NCI-H82 (cell line): ENCODE measurements at regions not wholly inside any gene's neighbourhood (a gene's known extent, or its start where the extent isn't known, plus 50 kb on each side); places are given as distances from the start of the nearest gene placed in this dataset.
A peak's percentile ranks its signal among the peaks of the same experiment; 100 is the strongest.
"Not testable (repeated sequence)": the region's sequence is repeated elsewhere in the genome, so short reads cannot be mapped to it uniquely, and the experiment has no call there.

Source experiments
- DNase-seq: peaks from one replicate; lab custom pipeline; 2025; lab: John Stamatoyannopoulos, UW

DNA sequence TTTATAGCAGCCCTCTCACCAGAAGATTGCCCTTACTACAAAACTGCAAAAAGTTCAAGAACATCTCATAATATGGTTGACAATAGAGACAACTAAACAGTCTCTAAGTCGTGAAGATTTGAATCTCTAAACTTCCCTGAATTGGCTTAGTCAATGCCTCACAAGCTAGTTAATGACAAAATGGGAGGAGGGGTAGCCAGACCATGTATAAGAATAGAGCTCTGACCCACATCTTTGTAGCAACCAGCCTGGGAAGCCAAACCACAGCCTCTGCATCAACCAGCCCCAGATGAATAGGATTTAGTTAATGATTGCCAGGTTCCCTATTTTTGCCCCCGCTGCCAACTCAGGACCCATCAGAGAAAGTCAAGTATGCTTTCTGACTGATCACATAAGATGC, 1265.9 kb upstream of the PCDH10 start:
- DNase-seq = not testable (repeated sequence)

DNA sequence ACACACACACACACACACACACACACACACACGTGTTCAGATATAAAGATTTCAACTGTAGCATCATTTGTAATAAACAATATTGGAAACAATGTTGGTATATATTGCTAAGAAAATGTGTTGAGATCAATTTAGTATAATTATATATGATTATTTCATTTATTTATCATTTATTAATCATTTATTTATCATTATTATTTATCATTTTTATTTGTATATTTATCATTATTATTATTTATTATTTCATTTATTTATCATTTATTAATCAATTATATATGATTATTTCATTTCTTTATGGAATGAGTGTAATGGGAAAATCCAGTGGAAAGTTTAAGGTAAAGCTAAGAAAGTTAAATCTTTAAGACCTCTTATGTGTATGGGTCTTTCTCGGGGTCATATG, 1223.4 kb upstream of the PCDH10 start:
- DNase-seq = not testable (repeated sequence)

DNA sequence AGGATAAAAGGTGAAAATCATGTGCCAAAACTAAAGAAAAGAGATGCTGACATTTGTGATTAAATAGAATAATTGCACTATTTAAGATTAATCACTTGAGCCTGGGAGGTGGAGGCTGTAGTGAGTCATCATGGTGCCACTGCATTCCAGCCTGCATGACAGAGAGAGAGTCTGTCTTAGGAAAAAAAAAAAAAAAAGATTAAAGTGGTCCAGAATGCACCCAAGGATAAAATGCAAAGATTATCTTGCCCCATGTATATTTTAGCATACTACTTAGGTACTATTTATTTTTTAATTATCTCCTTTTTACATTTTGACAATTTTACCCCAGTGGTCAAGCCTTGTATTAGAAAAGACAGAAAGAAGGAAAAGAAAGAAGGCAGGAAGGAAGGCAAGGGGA, 1181.4 kb upstream of the PCDH10 start:
- not testable (repeated sequence) for DNase-seq

DNA sequence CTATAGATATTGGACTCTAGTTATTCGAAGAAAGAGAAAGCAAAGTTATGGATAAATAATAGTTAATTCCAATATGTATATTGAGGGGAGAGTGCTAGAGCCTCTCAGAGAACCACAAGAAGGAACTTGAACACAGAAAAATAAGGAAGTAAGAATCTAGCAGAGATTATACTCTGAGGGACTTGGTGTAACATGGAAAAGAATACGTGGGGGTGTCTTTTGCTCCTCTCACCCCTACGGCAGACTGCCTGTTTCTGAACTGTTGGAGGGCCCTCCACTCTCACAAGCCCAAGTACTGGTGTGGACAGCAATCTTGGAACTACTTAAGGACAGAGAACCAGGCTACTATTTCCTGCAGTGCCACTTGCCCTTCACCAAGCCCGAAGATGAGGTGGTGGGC, 1174.4 kb upstream of the PCDH10 start:
- DNase-seq = no peak

DNA sequence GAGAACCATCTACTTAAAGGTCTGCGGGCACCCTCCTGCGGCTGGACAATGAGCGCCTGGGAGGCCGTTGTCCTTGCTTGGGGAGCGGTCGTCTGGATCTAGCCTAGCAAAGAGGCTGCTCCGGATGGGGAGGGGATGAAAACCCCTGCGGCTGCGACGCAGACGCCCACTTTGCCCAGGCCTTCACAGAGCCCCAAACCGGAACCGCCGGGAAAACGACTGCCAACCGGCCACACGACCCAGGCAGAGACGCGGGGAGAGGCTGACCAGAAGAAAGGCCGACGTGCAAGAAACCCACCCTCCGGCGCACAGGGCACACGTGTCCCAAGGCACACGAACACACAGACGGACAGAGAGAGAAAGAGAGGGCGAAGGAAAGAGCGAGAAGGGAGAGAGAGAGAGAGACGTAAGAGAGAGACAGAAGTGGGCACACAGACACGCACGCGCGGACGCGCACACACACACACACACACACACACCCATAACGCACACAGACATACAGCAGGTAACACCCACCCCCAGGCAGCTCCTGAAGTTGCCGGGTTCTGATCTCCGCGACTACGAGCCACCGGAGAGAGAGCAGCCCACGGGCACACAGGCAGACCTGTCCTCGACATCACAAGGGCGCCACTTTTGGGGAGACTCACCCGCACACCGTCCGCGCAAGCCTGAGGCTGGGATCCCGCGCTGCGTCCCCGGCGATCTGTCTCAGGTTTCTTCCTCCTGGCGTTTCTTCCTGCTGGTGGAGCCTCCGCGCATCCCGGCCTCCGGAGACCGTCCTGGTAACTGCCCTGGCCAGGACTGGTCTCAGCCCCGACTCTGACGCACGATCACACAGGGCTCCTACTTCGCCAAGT, 1173.6 kb upstream of the PCDH10 start:
- not testable (repeated sequence) for DNase-seq

DNA sequence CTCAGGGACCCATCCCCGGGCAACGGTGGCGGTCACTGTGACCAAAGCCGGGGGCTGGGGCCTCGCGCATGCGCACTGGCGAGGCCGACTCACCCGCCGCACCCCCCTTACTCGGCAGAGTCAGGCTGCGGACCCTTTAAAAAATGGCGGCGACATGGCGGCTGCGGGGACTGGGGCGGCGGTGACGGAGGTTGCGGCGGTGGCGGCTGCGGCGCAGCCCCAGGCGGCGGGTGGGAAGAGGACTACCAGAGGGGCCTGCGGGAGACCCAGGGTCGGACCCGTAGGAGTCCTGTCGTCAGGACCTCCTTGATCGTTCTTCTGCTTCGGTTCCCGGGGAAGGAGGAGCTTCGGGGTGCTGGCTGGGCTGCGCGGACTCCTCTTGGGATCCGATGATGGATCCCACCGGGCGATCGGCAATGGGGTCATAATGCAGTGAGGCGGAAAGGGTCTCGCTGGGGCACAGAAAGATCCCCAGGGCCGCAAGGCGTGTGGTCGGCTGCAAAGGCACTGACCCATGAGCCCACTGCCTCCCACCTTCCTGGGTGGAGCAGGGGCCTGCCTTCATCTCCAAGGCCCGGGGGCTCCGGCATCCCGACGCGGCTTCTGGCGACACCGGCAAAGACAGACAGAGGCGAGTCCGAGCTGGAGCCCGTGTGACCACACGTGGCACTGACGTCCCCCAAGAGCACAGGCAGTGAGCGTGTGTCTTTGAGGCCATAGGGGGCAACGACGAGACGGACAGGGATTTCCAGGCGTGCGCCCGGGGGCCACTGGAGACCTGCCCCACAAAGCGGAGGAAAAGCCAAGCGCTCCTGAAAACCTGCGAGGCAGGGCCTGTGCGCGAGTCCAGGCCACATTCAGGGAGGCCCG, 1172.7 kb upstream of the PCDH10 start:
- DNase-seq = not testable (repeated sequence)

DNA sequence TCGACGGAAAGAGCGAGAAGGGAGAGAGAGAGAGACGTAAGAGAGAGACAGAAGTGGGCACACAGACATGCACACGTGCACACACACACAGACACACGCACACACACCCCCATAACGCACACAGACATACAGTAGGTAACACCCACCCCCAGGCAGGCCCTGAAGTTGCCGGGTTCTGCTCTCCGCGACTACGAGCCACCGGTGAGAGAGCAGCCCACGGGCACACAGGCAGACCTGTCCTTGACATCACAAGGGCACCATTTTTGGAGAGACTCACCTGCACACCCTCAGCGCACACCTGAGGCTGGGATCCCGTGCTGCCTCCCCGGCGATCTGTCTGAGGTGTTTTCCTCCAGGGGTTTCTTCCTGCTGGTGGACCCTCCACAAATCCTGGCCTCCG, 1171.0 kb upstream of the PCDH10 start:
- DNase-seq = no peak

DNA sequence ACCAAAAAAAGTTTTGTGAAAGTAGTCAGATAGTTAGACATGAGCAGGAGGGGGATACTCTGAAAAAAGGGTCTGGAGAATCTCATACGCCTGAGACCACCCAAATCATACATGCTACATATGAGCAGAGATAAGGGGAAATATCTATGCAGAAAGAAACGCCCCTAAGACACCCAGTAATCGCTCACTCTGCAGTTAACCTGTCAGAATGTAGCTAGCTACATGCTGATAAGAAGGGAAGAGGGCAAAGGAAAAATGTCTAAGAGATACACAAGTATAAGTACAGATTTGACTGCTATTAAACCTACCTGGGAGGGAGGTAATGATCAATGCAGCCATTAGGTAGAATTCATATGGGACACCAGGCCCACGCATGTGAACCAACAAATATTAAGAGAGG, 1159.5 kb upstream of the PCDH10 start:
- no peak for DNase-seq

DNA sequence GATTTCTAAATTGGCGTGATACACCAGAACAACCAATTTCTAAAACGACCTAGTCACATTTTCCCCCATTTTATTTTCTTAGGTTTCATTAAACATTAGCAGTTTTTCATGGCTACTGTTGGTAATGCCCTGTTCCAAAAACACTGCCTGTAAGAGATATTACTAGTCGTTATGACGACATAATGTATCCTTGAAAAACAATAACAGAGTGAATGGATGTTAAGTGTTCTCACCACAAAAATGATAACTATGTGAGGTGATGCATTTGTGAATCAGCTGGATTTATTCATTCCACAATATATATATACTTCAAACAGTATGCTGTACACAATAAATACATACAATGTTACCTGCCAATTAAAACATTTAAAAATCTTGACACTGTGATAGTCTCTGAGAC, 1147.6 kb upstream of the PCDH10 start:
- DNase-seq = no peak

DNA sequence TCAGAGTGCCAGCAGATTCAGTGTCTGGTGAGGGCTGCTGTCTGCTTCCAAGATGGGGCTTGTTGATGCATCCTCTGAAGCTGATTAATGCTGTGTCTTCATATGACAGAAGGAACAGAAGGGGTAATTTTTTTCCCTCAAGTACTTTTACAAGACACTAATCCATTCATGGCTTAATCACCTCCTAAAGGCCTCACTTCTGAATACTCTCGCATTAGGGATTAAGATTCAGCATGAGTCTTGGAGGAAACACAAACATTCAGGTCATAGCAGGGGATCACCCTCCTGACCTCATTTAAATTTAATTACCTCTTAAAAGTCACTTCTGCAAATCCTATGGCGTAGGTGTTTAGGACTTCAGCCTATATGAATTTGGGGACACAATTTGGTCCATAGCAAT, 1145.5 kb upstream of the PCDH10 start:
- peak; percentile 97 for DNase-seq

DNA sequence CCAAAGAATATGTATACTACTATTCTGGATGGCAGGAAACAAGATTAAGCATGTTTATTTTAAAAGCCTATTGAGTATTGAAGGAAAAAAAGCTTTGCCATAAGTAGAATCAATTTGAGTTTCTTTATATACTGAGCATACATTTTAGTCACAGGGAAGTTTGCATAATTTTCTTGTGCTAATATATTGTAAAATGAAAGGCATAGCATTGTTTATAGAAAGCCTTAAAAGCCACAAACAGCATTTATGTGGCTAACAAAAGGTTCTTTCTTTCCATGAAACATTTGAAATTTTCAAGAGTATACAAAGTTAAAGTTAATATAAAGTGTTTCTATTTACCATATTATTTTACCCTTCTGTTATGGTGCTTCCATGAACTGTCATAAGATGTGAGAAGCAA, 1133.8 kb upstream of the PCDH10 start:
- no peak for DNase-seq

DNA sequence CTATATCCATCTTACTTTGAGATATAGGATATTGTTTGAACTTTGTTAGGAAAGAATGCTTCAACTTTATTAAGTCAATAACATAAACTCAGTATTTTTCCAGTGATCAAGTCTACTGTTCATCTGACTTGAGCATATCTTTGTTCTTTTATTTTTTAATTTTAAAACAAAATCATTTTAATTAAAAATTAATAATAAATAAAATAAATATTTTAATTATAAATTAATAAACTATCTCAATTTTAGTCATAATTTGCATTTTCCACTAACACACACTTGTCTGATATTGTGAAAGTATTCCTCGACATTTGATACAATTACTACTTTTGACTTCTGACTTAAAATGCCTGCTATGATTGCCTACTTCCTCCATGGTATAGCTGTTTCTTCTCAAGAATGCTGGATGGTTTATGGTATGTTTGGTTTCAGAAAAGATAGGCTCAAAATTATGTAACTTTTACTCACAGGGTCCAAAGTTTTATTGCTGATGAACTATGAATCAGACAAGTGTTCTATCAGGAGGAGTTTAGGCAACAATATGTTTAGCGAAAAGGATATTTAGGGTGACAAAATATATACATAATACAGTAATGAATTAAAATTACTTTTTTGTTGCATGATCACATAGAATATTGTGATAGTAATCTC, 1132.3 kb upstream of the PCDH10 start:
- no peak for DNase-seq

DNA sequence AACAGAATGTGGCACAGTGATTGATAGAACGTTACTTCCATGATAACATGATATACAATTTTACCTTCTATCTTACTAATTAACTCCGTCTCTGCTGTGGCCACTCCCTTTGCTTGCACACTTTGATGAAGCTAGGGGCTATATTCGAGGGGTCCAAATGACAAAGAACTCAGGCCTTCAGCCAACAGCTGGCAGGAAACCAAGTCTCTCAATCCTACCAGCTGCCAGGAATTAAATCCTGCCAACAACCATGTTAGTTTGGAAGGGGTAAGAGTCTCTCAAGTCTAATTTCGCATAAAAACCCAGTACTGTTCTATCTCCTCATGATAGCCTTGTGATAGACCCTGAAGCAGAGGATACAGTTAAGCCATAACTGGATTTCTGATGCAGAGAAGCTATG, 1122.9 kb upstream of the PCDH10 start:
- DNase-seq = peak; percentile 40

DNA sequence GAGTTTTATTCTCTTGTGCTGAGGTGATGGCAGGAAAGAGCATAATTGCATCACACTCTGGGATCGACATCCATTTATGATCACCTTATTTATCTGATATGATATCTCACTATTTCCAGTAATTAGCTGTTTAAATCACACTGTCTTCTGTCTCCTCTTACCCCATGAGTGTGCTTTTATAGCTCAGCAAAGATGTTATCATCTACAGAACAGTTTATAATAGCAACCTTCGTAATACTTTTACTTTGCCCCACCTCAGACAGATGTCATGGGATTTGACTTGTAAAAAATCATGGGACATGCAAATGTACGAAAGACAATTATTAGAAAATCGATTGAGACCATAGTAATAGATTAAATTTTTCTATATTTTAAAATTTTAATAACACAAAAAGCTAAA, 1122.3 kb upstream of the PCDH10 start:
- no peak for DNase-seq

DNA sequence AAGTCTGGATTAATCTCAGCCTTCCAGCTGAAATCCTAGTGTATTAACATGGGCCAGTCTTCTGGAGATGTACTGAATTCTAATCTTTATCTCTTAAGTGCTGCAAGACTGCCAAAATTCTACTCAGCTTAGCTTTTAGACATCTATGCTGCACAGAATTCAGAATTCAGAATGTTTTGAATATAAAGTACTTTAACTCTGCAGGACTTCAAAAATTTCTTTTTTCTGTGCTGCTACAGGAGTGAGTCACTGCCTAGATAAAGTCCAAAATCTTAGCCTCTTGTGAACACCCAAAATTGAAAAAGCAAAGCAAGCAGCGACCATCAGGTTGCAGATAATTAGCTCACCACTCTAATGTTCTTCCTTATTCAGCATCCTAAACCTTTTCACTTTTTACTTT, 1092.6 kb upstream of the PCDH10 start:
- DNase-seq = peak; percentile 67

DNA sequence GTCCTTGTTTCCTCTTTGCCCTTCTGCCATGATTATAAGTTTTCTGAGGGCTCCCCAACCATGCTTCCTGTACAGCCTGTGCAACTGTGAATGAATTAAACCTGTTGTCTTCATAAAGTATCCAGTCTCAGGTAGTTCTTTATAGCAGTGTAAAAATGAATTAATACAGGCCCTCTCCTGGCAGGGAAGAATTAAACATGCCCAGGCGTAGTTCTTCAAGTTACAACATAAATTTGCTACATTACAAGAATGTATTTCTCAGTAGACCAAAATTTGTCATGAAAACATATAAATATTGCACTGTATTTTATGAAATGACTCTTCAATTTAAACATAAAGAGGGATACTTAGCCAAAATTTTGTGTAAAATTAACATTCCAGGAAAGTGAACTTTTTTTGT, 1089.9 kb upstream of the PCDH10 start:
- DNase-seq = no peak

DNA sequence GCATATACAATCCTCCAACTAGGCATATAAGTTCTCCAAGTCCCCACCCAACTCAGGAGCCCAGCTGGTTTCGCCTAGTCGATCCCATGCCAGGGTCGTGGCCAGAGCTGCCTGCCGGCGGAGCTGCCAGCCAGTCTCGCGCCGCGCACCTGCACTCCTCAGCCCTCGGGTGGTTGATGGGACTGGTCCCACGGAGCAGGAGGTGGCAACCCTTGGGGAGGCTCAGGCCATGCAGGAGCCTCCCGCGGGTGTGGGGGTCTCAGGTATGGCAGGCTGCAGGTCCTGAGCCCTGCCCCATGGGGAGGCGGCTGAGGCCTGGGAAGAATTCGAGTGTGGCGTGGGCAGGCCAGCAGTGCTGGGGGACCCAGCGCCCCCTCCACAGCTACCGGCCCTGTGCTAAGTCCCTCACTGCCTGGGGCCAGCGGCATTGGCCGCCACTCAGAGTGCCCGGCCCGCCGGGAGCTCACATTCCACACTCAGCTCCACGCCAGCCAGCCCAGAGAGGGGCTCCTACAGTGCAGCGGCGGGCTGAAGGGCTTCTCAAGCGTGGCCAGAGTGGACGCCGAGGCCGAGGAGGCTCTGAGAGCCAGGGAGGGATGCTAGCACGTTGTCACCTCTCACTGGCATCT, 1086.4 kb upstream of the PCDH10 start:
- no peak for DNase-seq

DNA sequence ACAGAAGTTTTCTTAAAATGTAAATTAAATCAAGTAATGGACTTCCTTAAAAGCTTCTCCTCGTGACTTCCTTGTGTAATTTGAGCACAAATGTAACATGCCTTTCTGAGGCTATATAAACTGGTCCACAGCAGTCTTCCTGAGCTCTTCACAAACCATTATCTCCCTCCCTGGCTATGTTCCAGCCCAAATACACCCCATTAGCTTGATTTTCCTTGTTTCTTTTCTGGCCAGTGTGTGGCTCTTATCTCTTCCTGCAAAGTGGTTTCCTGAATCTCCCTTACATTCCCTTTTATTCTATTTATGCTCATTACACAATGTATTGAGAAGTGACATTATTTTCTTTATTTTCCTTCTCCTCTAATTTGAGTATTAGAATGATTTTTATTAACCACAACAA, 1085.3 kb upstream of the PCDH10 start:
- no peak for DNase-seq

DNA sequence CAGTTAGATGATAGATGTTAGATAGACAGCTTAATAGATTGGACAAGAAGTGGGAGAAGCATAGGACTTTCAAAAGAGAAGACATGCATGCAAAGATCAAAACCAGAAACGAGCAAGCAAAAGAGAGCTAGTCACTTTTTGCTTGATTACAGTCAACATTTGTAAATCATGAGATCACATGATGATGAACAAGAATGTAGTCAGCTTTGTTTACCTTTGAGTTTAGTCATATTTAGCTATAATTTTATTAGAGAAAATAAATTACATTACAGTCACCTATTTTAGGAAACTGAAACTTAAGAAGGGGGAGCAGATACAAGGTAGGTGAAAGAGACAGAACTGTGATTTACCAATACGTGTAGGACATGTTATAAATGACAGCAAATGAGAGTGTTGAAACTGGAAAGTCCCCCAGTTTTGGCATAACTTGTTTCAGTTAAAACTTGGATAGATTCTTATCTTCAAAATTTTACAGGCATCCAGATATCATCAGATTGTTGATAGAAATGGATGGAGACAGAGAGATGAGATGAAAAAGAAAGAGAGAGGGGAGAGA, 1083.1 kb upstream of the PCDH10 start:
- no peak for DNase-seq

DNA sequence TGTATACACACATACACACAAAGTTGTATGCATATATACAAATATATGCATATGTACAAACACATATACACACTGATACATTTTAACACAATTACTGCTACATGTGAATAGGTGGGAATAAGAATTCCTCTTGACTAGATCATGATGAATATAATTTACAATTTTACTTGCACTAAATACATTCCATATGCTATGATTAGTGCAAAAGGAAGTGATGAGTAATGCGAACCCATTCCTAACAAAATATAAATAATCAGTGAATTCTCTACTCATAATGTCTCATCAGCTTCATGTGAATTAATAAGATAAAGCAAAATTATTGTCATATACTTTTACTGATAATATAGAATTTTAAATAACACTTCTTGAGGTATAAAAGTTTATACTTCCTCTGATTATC, 1077.3 kb upstream of the PCDH10 start:
- no peak for DNase-seq

DNA sequence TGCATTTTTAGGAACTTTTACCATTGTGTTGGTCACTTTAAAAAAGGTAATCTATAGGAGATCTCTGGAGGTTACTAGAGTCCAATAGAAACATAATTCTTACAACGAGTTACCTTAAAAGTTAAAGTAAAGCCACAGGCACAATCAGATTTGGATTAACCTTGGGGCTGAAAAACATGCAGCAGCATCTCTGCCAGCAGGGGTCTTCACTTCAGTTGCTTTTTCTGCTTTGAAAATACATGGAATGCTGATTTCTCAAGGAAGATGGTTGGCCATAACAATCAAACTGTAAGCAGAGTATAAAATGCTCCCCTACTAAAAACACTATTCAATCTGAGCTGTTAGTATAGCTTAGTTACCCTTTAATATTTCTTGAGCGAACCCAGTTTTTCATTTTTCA, 1072.3 kb upstream of the PCDH10 start:
- peak; percentile 5 for DNase-seq

DNA sequence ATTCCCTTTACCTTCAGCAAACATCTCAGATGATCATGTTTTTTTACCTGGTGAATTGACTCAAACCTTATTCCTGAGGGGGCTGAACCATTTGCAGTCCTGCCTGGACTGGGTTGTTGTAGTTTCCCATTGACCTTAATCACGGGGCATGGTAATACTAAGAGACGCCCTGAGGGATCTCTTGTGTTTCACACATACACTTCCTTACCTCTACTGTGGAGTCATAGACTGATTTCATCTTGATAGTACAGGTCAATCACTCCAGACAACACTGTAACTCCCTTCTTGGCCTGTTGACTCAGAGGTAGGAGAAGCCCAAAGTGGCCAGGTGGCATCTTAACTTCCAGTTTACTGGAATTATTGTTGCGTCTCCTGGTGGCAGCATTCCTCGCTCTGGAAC, 1064.0 kb upstream of the PCDH10 start:
- DNase-seq = no peak
